ENCODE measurements at regions not wholly inside any gene's neighbourhood (a gene's known extent, or its start where the extent isn't known, plus 50 kb on each side); places are given as distances from the start of the nearest gene placed in this dataset.

- no peak for TF ChIP-seq CTCF (conservative IDR thresholded peaks at IDR 0.05 in 1 of 2, IDR thresholded peaks at IDR 0.05 in 1 of 2; ENCODE audit: low read depth in 1 of 2, low read length in 2 of 2)
- no peak for TF ChIP-seq EZH2 (IDR thresholded peaks at IDR 0.05; ENCODE audit: low read length, missing control alignments)
Observed at GRCh38 chr2:168394262-168394661, 61.8 kb upstream of the CERS6 start.

Data from fibroblast of lung (primary cell).